OCI-LY7 (cell line): ENCODE measurements at regions not wholly inside any gene's neighbourhood (a gene's known extent, or its start where the extent isn't known, plus 50 kb on each side); places are given as distances from the start of the nearest gene placed in this dataset.

Experiments
- EZH2phosphoT487 ChIP-seq: fragments of 200-600 bp; sonication (generic); IDR thresholded peaks from 2 replicates; pipeline ENCODE4 v1.6.1; 2018; ENCODE audit warnings: low read depth, borderline replicate concordance, mild to moderate bottlenecking, mixed run types, antibody characterized with exemption, low read length, moderate library complexity, mixed read lengths
- TF ChIP-seq, protein P1 (sequence below): fragments of 200-600 bp; sonication (generic); conservative IDR thresholded peaks from 2 replicates; pipeline ENCODE4 v1.5.1; 2014; ENCODE audit warnings: mild to moderate bottlenecking, antibody characterized with exemption, low read length, moderate library complexity, mixed read lengths

DNA sequence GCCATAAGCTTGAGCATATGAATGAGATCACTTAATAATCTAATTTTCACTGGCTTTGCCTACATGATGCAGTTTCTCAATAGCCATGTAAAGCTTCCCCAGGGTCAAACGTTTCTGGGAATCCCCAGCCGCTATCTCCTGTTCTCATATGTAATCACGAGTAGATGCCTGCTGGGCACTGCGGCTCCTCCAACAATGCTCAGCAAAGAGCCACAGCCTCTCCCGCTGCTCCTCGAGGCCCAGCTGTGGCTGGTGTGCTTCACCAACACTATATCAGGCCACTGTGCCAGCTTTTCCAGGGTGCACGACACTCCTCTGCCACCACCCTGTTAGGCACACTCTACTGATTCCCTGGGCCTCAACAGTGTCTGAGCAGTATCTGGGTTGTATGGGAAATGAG lies 78.3 kb upstream of the RASGEF1B start:
- TF ChIP-seq, protein P1, sequence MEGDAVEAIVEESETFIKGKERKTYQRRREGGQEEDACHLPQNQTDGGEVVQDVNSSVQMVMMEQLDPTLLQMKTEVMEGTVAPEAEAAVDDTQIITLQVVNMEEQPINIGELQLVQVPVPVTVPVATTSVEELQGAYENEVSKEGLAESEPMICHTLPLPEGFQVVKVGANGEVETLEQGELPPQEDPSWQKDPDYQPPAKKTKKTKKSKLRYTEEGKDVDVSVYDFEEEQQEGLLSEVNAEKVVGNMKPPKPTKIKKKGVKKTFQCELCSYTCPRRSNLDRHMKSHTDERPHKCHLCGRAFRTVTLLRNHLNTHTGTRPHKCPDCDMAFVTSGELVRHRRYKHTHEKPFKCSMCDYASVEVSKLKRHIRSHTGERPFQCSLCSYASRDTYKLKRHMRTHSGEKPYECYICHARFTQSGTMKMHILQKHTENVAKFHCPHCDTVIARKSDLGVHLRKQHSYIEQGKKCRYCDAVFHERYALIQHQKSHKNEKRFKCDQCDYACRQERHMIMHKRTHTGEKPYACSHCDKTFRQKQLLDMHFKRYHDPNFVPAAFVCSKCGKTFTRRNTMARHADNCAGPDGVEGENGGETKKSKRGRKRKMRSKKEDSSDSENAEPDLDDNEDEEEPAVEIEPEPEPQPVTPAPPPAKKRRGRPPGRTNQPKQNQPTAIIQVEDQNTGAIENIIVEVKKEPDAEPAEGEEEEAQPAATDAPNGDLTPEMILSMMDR, result no peak
- no peak for TF ChIP-seq EZH2phosphoT487
